Right lobe of liver (tissue), 6 donors: ENCODE measurements at regions not wholly inside any gene's neighbourhood (a gene's known extent, or its start where the extent isn't known, plus 50 kb on each side); places are given as distances from the start of the nearest gene placed in this dataset.

Source experiments
- ATAC-seq, 4 donors: fragments of 200-7000 bp; cut with Tn5 transposase; one replicate each; pipeline ENCODE4 v1.9.1; 2020; ENCODE audit warnings: mild to moderate bottlenecking in 4 of 4, moderate library complexity in 4 of 4
- DNase-seq, 3 donors: peaks; one replicate each; pipeline ENCODE4 v3.0.0-alpha.2; 2020
- H3K27ac ChIP-seq, 3 donors: fragments of 200-600 bp; one replicate each; pipeline ENCODE4 v1.8.0; 2022
- H3K27me3 ChIP-seq, 2 donors: fragments of 200-600 bp; one replicate each; pipeline ENCODE4 v1.8.0; 2022
- H3K36me3 ChIP-seq, 4 donors: fragments of 200-600 bp; sonication (generic) in 1 of 4; one replicate each; pipeline versions ENCODE4 v1.5.1 to v1.8.0; 2017 to 2022; ENCODE audit warnings: control low read depth in 1 of 4
- H3K4me1 ChIP-seq, 4 donors: fragments of 200-600 bp; sonication (generic) in 1 of 4; one replicate each; pipeline versions ENCODE4 v1.5.1 to v1.8.0; 2017 to 2022; ENCODE audit warnings: control low read depth in 1 of 4
- H3K4me3 ChIP-seq, 3 donors: fragments of 200-600 bp; one replicate each; pipeline ENCODE4 v1.8.0; 2022
- H3K9me3 ChIP-seq, 4 donors: fragments of 200-600 bp; sonication (generic) in 1 of 4; one replicate each; pipeline versions ENCODE4 v1.5.1 to v1.8.0; 2017 to 2022; ENCODE audit warnings: control low read depth in 1 of 4
- CTCF ChIP-seq, 4 donors: fragments of 200-600 bp in 3 of 4; fragments of 450-650 bp in 1 of 4; IDR thresholded peaks; one replicate each; pipeline versions ENCODE4 v1.5.1 to v1.8.0; 2016 to 2022; ENCODE audit warnings: antibody characterized with exemption in 4 of 4, mild to moderate bottlenecking in 2 of 4
- POLR2A ChIP-seq: fragments of 450-650 bp; IDR thresholded peaks from one replicate; pipeline ENCODE4 v1.6.1; 2017; ENCODE audit warnings: antibody characterized with exemption, mild to moderate bottlenecking
- WGBS: methylation state at CpG from one replicate; pipeline ENCODE4 v1.1.6; 2018; ENCODE audit warnings: low coverage, low lambda C conversion rate; ENCODE audit not compliant: insufficient coverage; ENCODE audit errors: missing lambda C conversion rate; 5-methylcytosine and 5-hydroxymethylcytosine counted together
- intact Hi-C, 2 donors: fragments of 100-400 bp; cut with DNase I; formaldehyde crosslinking; loops; one replicate each; pipeline versions ENCODE4 v1.11.2 to v1.14.1; 2022
- donor health status: DM: no; HTN: yes; CAD: no.
- donor health status: DM: no; HTN: no; CAD: no.
- donor health status: DM: no; HTN: no; CAD: no.
- donor health status: DM: no; HTN: yes; CAD: no.
- donor health status: DM: no; HTN: yes; CAD: no.

- ATAC-seq = no peak
- WGBS = 59% methylated on average over 3 of the region's 3 CpGs
Observed at GRCh38 chr6:147892476-147892875, 384.0 kb downstream of the SAMD5 start.

GRCh38 chr6:147895272-147895671 lies 386.8 kb downstream of the SAMD5 start:
- intact Hi-C loops = no loop called here
- TF ChIP-seq POLR2A (no peak), CTCF (IDR thresholded peaks at IDR 0.05) (no peak)
- Histone ChIP-seq H3K4me1 (no peaks in the 10 kb centered on the region), H3K9me3 (no peaks in the 10 kb centered on the region), H3K36me3 (no peaks in the 10 kb centered on the region), H3K4me3 (no peak overlapping the region), H3K27me3 (no peaks in the 10 kb centered on the region), H3K27ac (no peak overlapping the region)
- WGBS = 65% methylated on average over 4 of the region's 4 CpGs
- DNase-seq = no peak
- no peak for ATAC-seq

More at GRCh38 chr6:147892476-147892875, 384.0 kb downstream of the SAMD5 start:
- DNase-seq = no peak
- Histone ChIP-seq H3K27me3 (no peaks in the 10 kb centered on the region), H3K27ac (no peak overlapping the region), H3K36me3 (no peaks in the 10 kb centered on the region), H3K4me3 (no peak overlapping the region), H3K9me3 (no peaks in the 10 kb centered on the region), H3K4me1 (no peaks in the 10 kb centered on the region)
- no peak for TF ChIP-seq POLR2A
- no peak for TF ChIP-seq CTCF (IDR thresholded peaks at IDR 0.05)
- intact Hi-C loops = no loop called here

- TF ChIP-seq POLR2A (no peak), CTCF (IDR thresholded peaks at IDR 0.05) (no peak)
- Histone ChIP-seq H3K27me3 (no peaks in the 10 kb centered on the region), H3K27ac (no peak overlapping the region), H3K4me1 (no peaks in the 10 kb centered on the region), H3K4me3 (no peak overlapping the region), H3K36me3 (no peaks in the 10 kb centered on the region), H3K9me3 (no peaks in the 10 kb centered on the region)
- WGBS = 53% methylated on average over 9 of the region's 12 CpGs
- intact Hi-C loops = no loop called here
- DNase-seq = no peak
- no peak for ATAC-seq
Observed at GRCh38 chr6:147900247-147900830, 391.8 kb downstream of the SAMD5 start.

- intact Hi-C loops = no loop called here
- H3K36me3 ChIP-seq = no peaks in the 10 kb centered on the region
- no peak for ATAC-seq
Observed at GRCh38 chr6:147903321-147903720, 394.8 kb downstream of the SAMD5 start.

More at GRCh38 chr6:147903321-147903720, 394.8 kb downstream of the SAMD5 start:
- WGBS = 91% methylated on average over 4 of the region's 4 CpGs
- no peaks in the 10 kb centered on the region for H3K4me1 ChIP-seq
- no peak for DNase-seq
- H3K27ac ChIP-seq = no peak overlapping the region
- H3K9me3 ChIP-seq = no peaks in the 10 kb centered on the region
- no peak overlapping the region for H3K4me3 ChIP-seq
- no peaks in the 10 kb centered on the region for H3K27me3 ChIP-seq
- TF ChIP-seq POLR2A (no peak), CTCF (IDR thresholded peaks at IDR 0.05) (no peak)
